Naive B cell (primary cell): ENCODE measurements at regions not wholly inside any gene's neighbourhood (a gene's known extent, or its start where the extent isn't known, plus 50 kb on each side); places are given as distances from the start of the nearest gene placed in this dataset.

Source experiments
- ATAC-seq, 2 donors: fragments of 150-1000 bp; cut with Tn5 transposase; 2 replicates each; pipeline ENCODE4 v1.10.0; 2021; ENCODE audit warnings: low read depth in 2 of 2, mild to moderate bottlenecking in 2 of 2, moderate library complexity in 2 of 2
- DNase-seq: peaks from one replicate; pipeline ENCODE4 v3.0.0; 2022
- H3K27ac Mint-ChIP-seq, 6 donors: one replicate each; pipeline ENCODE4 v1.8.0; 2020 to 2022; ENCODE audit warnings: mild to moderate bottlenecking in 6 of 6, mixed read lengths in 6 of 6, moderate library complexity in 5 of 6, inconsistent platforms in 2 of 6
- H3K27me3 Mint-ChIP-seq, 3 donors: one replicate each; pipeline ENCODE4 v1.8.0; 2021 to 2022; ENCODE audit warnings: mixed read lengths in 3 of 3, mild to moderate bottlenecking in 1 of 3
- H3K36me3 Mint-ChIP-seq, 2 donors: one replicate each; pipeline ENCODE4 v1.8.0; 2020 to 2022; ENCODE audit warnings: mixed read lengths in 2 of 2, inconsistent platforms in 1 of 2, mild to moderate bottlenecking in 1 of 2
- H3K4me1 Mint-ChIP-seq, 3 donors: one replicate each; pipeline ENCODE4 v1.8.0; 2020 to 2022; ENCODE audit warnings: mixed read lengths in 3 of 3, inconsistent platforms in 1 of 3, mild to moderate bottlenecking in 1 of 3, moderate library complexity in 1 of 3
- H3K4me3 Mint-ChIP-seq, 8 donors: one replicate each; pipeline ENCODE4 v1.8.0; 2020 to 2022; ENCODE audit warnings: mild to moderate bottlenecking in 8 of 8, mixed read lengths in 8 of 8, moderate library complexity in 8 of 8, inconsistent platforms in 2 of 8
- H3K9me3 Mint-ChIP-seq, 7 donors: one replicate each; pipeline ENCODE4 v1.8.0; 2020 to 2022; ENCODE audit warnings: mixed read lengths in 7 of 7, mild to moderate bottlenecking in 5 of 7, inconsistent platforms in 2 of 7, moderate library complexity in 1 of 7

DNA sequence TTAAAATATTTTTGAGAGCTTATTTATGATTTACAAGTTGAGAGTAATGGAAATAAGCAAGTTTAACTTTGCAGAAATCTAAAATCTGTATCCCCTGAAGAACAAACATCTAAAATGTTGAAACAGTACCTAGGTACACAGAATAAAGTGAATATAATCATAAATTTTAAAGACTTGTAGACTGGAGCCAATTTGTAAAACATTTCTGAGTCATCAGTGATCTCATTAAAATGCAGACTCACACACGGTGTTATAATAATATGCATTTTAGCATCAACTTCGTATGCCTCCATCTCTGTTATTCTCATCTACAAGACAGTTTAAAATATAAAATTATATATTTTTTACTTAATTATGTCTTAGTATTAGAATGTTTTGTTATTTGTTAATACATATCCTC, 399.5 kb upstream of the GOLIM4 start:
- ATAC-seq (no peak), DNase-seq (no peak)
- Mint-ChIP-seq H3K4me1 (no peaks in the 10 kb centered on the region), H3K4me3 (no peak overlapping the region), H3K9me3 (no peaks in the 10 kb centered on the region), H3K27ac (no peak overlapping the region), H3K36me3 (no peaks in the 10 kb centered on the region), H3K27me3 (no peaks in the 10 kb centered on the region)

DNA sequence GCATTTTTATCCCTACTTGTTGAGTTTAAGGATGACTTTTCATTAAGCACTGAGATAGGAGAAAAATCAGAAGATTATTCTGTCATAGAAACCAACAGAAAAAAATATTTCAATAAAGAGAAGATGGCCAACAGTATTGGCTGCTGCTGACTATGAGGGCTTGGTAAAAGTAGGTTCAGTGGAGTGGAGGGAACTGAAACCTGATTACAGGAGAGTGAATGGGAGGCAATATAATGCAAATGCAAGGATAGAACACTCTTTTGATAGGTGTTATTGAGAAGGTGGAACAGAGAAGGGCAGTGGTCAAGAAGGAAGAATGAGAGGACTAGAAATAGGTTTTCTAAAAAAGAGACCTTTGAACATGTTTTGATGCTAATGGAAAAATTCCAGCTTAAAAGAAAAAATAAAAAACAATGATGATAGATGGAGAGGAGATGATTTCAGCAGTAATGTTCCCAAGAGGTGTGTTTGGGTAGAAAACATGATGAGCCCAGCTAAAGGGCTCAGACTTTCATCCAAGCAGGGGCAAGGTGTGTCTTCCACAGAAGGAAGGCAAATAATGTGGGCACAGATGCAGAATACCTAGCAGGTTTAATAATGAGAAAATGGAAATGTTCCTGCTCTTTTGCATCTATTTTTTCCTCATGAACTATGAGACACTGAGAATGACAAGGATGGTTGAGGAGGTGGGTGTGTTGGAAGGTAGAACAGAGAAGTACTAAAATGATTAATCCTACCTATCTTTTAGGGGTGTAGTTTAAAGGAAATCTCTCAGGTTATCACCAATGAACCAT, 397.9 kb upstream of the GOLIM4 start:
- Mint-ChIP-seq H3K4me3 (no peak overlapping the region), H3K36me3 (no peaks in the 10 kb centered on the region), H3K27ac (peak overlapping the region in 1 of 6 donors; percentile 5), H3K27me3 (no peaks in the 10 kb centered on the region), H3K4me1 (no peaks in the 10 kb centered on the region), H3K9me3 (no peaks in the 10 kb centered on the region)
- DNase-seq: no peak
- no peak for ATAC-seq

DNA sequence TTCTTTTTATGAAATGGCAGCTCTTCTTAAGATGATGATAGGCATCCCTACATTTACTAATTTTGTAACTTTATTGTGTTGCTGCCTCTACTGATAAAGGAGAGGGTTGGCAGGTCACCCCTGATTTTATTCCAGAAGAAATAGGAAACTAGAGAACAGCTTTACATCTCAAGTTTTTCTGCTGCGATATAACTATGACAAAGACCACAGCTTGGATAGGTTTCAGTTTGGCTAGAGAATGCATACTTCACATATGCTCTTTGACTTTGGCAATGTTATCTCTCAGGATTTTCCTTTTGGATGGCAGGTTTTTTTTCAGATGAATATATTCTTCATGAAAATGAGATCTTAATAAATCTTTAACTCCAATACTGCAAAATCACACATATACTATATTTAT, 395.3 kb upstream of the GOLIM4 start:
- H3K9me3 Mint-ChIP-seq: no peaks in the 10 kb centered on the region
- H3K36me3 Mint-ChIP-seq: no peaks in the 10 kb centered on the region
- no peaks in the 10 kb centered on the region for H3K27me3 Mint-ChIP-seq
- no peak overlapping the region for H3K27ac Mint-ChIP-seq
- DNase-seq: no peak
- H3K4me3 Mint-ChIP-seq: no peak overlapping the region
- H3K4me1 Mint-ChIP-seq: no peaks in the 10 kb centered on the region
- no peak for ATAC-seq

DNA sequence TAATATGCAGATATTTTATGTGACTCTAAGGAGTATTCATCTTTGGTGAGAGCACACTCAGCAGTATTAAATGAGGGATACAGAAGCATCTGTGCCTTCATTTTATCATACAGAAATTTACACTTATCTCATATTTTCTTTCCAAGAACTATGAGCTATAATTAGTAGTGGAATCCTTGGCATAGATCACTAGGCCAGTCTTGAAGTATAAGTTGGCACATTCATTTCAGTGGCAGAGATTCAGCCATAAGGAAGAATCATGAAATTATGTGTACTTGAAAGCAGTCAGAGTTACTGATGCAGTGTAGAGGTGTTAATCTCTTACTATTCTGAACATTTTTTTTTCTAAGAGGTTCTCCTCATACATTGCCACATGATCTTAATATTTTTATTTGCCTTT, 393.6 kb upstream of the GOLIM4 start:
- ATAC-seq (no peak), DNase-seq (no peak)
- Mint-ChIP-seq H3K27ac (no peak overlapping the region), H3K9me3 (no peaks in the 10 kb centered on the region), H3K4me1 (no peaks in the 10 kb centered on the region), H3K4me3 (no peak overlapping the region), H3K27me3 (no peaks in the 10 kb centered on the region), H3K36me3 (no peaks in the 10 kb centered on the region)

DNA sequence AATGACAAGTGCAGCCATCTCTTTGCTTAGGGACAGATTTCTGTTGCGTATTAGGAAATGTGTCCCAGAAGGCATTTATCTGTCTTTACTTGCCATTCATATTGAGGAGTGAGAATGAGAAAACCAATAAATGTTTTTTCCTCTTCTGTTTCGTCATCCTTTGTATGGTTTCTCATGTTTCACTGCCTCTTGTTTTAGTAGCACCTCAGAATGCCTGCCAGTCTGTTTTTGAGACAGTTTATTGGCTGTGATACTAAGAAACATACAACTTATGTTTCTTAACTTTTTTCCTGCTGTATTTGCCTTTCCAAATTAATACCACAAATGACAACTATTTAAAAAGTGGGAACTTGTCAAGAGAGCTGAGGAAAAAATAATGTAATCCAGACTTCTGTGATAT, 390.2 kb upstream of the GOLIM4 start:
- ATAC-seq (no peak), DNase-seq (no peak)
- no peaks in the 10 kb centered on the region for H3K27me3 Mint-ChIP-seq
- H3K9me3 Mint-ChIP-seq: no peaks in the 10 kb centered on the region
- H3K4me1 Mint-ChIP-seq: no peaks in the 10 kb centered on the region
- H3K36me3 Mint-ChIP-seq: no peaks in the 10 kb centered on the region
- H3K4me3 Mint-ChIP-seq: no peak overlapping the region
- H3K27ac Mint-ChIP-seq: no peak overlapping the region

DNA sequence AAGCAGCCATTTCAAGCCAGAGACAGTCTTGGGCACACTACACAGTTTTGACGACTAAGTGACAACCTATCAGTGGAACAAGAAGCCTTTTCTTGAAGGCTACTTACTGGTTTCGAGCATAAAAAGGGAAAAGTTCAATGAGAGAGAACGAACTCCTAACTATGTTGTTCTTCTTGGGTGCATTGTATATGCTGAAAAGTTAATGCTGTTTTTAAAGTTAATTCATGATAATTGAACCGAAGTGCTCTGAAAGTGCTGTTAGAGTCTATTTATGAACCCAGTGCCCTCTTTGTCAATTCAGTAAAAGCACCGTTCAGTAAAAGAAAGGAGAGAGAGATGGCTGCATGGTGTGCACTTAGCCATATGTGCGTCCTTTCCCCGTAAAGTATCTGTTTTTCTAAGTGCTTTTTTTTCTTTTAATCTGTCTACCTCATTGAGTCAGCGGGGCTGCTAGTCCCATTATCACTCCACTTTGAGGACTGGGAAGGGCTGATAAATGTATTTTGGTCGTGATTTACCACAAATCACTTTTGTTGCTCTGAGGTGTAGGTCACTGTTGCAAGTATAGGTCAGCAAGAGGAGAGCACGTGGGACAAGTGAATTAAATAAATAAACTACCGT, 380.7 kb upstream of the GOLIM4 start:
- Mint-ChIP-seq H3K36me3 (no peaks in the 10 kb centered on the region), H3K27me3 (no peaks in the 10 kb centered on the region), H3K27ac (no peak overlapping the region), H3K9me3 (no peaks in the 10 kb centered on the region), H3K4me3 (no peak overlapping the region), H3K4me1 (no peaks in the 10 kb centered on the region)
- DNase-seq: no peak
- no peak for ATAC-seq

DNA sequence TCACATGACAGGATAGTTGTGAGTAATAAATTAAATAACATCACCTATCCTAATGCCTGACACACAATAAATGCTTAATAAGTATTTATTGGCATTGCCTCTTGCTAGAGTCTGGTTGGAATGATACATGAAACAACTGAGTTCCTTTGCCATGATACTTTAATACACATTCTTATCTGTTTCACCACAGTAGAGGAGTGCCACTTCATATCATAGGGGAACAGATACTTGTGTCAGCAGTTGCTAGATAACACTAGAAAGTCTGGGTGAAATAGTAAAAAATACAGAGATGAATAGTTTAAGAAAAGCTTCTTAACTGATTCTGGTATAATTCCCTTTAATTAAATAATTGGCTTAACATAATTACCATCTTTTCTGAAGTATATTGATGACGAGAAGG, 380.0 kb upstream of the GOLIM4 start:
- Mint-ChIP-seq H3K9me3 (no peaks in the 10 kb centered on the region), H3K36me3 (no peaks in the 10 kb centered on the region), H3K27me3 (no peaks in the 10 kb centered on the region), H3K4me3 (no peak overlapping the region), H3K27ac (no peak overlapping the region), H3K4me1 (no peaks in the 10 kb centered on the region)
- no peak for ATAC-seq
- no peak for DNase-seq

DNA sequence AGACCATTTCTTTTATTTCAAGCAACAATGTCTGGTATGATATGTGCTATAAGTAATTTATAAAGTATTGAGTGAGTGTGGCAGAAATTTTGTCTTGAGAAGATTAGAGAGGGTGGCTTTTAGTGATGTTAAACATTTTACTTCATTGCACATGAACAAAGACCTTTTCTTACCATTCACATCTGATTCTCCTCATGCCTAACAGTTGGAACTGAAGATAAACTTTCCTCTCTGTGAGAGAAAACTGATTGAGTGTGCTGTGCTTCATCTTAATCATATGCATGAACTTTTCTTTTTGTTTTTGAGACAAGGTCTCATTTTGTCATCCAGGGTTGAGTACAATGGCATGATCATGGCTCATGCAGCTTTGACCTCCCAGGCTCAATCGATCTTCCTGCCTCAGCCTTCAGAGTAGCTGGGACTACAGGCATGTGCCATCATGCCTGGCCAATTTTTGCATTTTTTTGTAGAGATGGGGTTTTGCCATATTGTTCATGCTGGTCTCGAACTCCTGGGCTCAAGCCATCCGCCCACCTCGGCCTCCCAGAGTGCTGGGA, 377.7 kb upstream of the GOLIM4 start:
- Mint-ChIP-seq H3K27ac (no peak overlapping the region), H3K4me1 (no peaks in the 10 kb centered on the region), H3K4me3 (no peak overlapping the region), H3K36me3 (no peaks in the 10 kb centered on the region), H3K27me3 (no peaks in the 10 kb centered on the region), H3K9me3 (no peaks in the 10 kb centered on the region)
- DNase-seq: no peak
- ATAC-seq: no peak

DNA sequence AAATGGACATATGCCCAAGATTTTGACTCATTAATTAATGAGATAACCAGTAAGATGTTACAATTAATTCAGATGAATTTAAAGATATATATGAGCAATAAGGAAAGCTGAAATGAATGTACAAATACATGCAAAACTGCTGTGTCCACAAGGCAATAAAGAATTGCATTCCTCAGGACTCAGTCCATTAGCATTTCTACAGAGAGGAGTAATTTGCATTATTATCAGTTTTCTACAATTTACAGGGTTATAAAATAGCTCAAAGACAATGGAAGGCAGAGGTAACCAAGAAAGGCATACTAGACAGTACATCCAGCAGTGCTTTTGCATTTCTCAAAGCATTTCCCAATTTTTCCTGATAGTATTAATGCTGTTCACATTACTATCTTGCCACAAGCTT, 377.1 kb upstream of the GOLIM4 start:
- Mint-ChIP-seq H3K9me3 (no peaks in the 10 kb centered on the region), H3K27ac (no peak overlapping the region), H3K27me3 (no peaks in the 10 kb centered on the region), H3K4me1 (no peaks in the 10 kb centered on the region), H3K36me3 (no peaks in the 10 kb centered on the region), H3K4me3 (no peak overlapping the region)
- DNase-seq (no peak), ATAC-seq (no peak)

DNA sequence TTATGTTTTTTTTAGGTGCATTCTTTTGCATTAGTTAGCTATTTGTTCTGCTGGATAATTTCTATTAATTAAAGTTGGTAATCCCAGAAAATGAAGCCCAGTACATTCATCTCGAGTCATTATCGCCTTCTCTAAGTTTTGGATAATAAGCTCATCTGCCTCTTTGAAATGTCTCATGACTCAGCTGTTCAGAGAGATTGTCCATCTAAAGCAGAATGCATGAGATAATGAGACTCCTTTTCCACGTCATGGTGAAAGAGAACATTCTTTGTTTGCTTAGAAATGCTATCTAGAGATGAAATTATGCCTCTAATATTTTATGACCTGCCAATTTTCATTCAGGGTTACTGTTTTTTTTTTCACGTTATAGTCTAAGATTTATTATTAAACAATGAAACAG, 374.7 kb upstream of the GOLIM4 start:
- no peak for DNase-seq
- no peak for ATAC-seq
- Mint-ChIP-seq H3K4me1 (peaks cover 0 to 3% (median 0%) of the 10 kb centered on the region in 3 donors), H3K9me3 (no peaks in the 10 kb centered on the region), H3K4me3 (no peak overlapping the region), H3K36me3 (no peaks in the 10 kb centered on the region), H3K27ac (no peak overlapping the region), H3K27me3 (no peaks in the 10 kb centered on the region)

DNA sequence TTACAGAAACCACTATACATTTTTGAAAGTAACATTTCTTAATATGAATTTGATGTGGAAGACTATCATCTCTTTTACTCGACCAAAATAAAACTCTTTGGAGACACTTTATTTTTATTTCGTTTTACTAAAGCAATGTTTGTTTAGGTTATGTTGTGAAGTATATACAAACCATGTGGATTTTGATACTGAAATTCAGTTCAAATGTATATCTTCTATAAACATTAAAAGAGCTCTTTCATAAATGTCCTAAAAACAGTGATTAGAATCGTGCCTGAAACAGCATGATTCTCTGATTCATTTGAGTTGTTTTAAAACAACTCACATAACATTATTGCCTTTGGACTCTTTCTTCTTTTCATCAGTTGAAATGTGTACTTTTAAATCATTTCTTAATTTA, 373.7 kb upstream of the GOLIM4 start:
- Mint-ChIP-seq H3K4me3 (no peak overlapping the region), H3K4me1 (peaks cover 0 to 3% (median 0%) of the 10 kb centered on the region in 3 donors), H3K27ac (no peak overlapping the region), H3K9me3 (peaks cover 0 to 2% (median 0%) of the 10 kb centered on the region in 7 donors), H3K36me3 (no peaks in the 10 kb centered on the region), H3K27me3 (no peaks in the 10 kb centered on the region)
- ATAC-seq (no peak), DNase-seq (no peak)

DNA sequence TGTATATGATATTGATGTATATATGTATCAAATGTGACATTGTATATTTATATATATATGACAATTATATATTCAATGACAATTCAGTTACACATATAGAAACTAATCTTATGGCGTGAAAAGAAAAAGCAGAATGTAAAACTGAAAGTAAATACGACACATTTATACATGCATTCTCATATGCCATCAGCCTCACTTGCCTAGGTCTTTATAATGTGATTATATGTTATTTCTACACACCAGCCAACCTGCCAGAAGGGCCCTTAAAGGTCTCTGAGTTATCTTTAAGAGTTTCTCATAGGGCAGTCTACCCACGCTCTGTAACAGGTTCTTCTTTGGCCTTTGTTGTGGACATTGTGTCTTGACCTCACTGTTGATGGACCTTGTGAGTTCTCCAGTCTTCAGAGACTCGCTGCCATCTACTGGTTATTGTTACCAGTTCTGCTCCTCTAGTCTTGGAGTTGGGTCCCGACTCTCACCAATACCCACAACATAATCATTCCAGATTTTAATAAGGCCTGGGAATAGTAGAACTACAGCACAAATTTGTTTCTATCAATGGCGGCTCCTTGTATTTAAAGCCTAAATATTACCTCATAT, 371.5 kb upstream of the GOLIM4 start:
- Mint-ChIP-seq H3K9me3 (peaks cover 0 to 7% (median 2%) of the 10 kb centered on the region in 7 donors), H3K36me3 (peaks cover 0 to under 1% of the 10 kb centered on the region in 2 donors), H3K27me3 (no peaks in the 10 kb centered on the region), H3K4me3 (peak overlapping the region in 2 of 8 donors; percentile 37 to 42), H3K27ac (no peak overlapping the region), H3K4me1 (peaks cover 0 to 3% (median 0%) of the 10 kb centered on the region in 3 donors)
- no peak for ATAC-seq
- DNase-seq: no peak

DNA sequence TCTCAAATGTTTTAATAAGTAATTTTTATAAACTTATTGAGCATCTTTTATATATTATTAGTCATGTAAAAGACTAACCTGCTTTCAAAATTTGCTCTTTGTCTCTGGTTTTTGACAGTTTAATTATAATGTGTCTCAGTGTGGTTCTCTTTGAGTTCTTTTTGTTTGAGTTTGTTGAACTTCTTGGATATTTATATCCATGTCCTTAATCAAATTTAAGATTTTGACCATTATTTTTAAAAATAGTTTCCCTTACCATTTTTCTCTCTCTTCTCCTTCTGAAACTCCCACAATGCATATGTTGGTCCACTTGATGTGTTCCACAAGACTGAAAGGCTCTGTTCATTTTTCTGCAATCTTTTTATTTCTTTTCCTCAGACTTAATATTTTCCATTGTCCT, 366.1 kb upstream of the GOLIM4 start:
- DNase-seq (no peak), ATAC-seq (no peak)
- Mint-ChIP-seq H3K36me3 (peaks cover 0 to 7% of the 10 kb centered on the region in 2 donors), H3K4me1 (no peaks in the 10 kb centered on the region), H3K4me3 (no peak overlapping the region), H3K27ac (no peak overlapping the region), H3K9me3 (peaks cover 0 to 17% (median 7%) of the 10 kb centered on the region in 7 donors), H3K27me3 (no peaks in the 10 kb centered on the region)

DNA sequence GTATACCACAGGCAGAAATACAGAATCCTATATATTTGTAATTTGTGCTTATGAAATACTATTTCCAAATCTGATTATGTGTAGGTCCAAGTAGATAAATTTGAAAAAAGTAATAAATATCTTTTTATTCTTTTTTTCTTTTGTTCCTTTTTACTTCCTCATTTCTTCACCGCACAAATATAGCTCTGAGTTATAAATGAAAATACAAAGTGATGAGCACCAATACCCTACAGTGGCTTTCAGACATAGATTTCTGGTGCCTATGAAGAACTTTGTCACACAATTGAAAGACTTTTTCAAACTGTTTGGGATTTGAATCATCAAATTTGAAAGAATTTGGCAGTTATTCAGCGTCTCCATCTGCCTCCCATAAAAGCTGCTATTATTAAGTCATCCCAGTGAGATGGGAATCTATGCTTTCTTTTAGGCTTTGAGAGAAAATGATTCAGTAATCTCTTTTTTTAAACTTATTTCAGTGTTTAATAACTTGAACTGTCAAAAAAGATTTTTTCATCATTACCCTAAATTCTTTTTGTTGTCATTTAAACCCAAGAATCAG, 363.6 kb upstream of the GOLIM4 start:
- peaks cover 0 to 7% of the 10 kb centered on the region in 2 donors for H3K36me3 Mint-ChIP-seq

More for the DNA sequence above, 363.6 kb upstream of the GOLIM4 start:
- no peak for DNase-seq
- no peak for ATAC-seq
- Mint-ChIP-seq H3K4me3 (no peak overlapping the region), H3K27ac (no peak overlapping the region), H3K4me1 (no peaks in the 10 kb centered on the region), H3K9me3 (peaks cover 0 to 17% (median 7%) of the 10 kb centered on the region in 7 donors), H3K27me3 (no peaks in the 10 kb centered on the region)
